Hepatic stellate cell (primary cell): ENCODE measurements at regions not wholly inside any gene's neighbourhood (a gene's known extent, or its start where the extent isn't known, plus 50 kb on each side); places are given as distances from the start of the nearest gene placed in this dataset.
A peak's percentile ranks its signal among the peaks of the same experiment; 100 is the strongest.
"Not testable (repeated sequence)": the region's sequence is repeated elsewhere in the genome, so short reads cannot be mapped to it uniquely, and the experiment has no call there.

ENCODE experiments used
- DNase-seq: peaks from one replicate; pipeline ENCODE4 v3.0.0; 2011; ENCODE audit warnings: low spot score

- no peak for DNase-seq
These were observed 87.1 kb upstream of the ZNF281 start for GRCh38 chr1:200496937-200497336.

GRCh38 chr1:200495901-200496300, 86.1 kb upstream of the ZNF281 start:
- no peak for DNase-seq

- no peak for DNase-seq
These were observed 83.5 kb upstream of the ZNF281 start for GRCh38 chr1:200493344-200493743.

DNA sequence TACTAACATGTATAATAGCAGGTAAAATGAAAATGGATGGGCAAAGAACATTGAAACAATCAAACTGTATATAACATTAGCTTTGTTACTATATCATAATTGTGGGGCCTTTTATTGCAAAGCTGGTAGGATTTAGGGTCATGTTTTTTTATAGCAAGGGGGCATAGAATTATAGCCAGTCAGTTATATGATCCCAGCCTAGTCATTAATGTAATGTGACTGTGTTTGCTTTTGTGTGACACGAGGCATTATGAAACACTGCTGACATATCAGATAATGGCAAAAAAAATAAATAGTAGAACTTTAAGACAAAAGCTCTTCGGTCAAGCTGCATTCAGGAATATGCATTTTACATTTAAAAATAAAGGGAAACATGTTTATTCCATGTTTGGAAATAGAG, 81.3 kb upstream of the ZNF281 start:
- DNase-seq: no peak

DNA sequence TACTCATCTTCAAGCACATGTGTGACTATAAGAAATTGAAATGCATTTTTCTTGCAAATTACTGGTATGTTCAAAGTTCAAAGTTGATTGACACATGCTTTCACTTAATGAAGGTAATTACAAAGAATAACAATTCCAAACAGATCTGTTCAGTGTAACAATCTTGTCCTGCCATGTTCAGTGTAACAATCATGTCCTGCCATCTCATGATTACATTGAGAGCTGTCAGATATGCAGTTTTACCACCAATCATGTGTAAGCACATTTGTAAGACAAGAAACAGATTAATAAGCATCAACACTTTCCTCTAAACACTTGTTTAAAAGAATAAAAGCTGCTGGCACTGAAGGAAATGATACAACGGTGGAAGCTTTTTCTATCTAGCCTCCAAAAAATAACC, 80.3 kb upstream of the ZNF281 start:
- DNase-seq: no peak

DNA sequence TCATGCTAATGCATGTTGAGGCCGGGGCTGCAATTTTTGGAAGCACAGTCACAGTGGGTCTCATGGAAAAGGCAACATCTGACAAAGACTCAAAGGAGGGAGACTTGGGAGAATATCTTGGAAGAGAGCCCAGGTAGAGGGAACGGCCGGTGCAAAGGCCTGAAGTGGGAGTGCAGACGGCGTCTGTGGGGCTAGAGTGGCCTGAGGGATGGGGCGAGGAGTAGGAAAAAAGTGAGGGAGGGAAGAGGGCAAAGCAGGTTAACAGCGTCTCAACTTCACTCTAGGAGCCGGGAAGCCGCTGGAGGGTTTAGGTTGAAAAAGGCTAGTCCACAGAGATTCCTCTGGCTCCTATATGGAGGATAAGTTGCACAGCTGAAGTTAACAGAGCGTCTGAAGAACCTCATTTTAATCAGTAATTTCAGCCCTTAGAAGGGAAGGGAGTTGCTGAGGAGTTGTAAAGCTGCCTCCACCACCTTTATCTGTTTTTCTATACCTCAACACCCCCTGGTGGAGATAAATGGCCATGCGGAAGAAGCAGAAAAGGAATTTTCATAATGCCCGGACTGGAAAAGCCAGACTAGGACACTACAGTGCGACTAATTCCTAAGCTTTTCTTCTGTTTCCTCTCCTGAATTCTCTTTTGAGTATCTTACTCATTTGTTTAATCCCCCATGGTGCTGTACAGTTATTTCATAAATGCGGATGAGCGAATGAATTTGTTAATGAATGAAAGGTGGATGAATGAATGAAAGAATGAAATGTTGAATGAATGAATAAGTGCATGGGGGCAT, 78.7 kb upstream of the ZNF281 start:
- peak; percentile 54 for DNase-seq

GRCh38 chr1:200487650-200488049, 77.8 kb upstream of the ZNF281 start:
- no peak for DNase-seq

DNA sequence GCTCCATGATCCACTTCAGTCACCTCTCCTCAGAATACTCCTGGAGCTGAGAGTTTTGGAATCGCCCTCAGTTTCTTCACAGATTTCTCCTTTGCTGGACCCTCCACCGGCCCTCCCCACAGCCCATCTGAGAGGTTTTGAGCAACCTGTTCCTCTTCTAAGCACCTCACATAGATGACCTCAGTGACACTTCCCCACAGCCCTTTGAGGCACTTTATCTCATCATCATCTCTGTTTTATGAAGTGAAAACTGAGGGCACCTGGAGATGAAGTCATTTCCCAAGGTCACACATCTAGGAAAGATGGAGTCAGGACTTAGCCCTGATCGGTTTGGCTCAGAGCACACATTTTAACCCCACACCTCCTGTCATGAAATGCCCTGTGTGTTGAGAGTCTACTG, 76.8 kb upstream of the ZNF281 start:
- DNase-seq: no peak

DNA sequence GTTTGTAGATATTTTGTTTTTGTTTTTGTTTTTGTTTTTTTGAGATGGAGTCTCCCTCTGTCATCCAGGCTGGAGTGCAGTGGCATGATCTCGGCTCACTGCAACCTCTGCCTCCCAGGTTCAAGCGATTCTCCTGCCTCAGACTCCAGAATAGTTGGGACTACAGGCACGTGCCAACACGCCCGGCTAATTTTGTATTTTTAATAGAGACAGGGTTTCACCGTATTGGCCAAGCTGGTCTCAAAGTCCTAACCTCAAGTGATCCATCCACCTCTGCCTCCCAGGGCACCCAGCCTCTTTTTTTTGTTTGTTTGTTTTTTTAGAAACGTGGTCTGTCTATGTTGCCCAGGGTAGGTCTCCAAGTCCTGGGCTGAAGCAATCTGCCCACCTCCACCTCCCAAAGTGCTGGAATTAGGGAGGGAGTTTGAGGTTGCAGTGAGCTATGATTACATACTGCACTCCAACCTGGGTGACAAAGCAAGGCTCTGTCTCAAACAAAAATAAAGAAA, 74.7 kb upstream of the ZNF281 start:
- not testable (repeated sequence) for DNase-seq

DNA sequence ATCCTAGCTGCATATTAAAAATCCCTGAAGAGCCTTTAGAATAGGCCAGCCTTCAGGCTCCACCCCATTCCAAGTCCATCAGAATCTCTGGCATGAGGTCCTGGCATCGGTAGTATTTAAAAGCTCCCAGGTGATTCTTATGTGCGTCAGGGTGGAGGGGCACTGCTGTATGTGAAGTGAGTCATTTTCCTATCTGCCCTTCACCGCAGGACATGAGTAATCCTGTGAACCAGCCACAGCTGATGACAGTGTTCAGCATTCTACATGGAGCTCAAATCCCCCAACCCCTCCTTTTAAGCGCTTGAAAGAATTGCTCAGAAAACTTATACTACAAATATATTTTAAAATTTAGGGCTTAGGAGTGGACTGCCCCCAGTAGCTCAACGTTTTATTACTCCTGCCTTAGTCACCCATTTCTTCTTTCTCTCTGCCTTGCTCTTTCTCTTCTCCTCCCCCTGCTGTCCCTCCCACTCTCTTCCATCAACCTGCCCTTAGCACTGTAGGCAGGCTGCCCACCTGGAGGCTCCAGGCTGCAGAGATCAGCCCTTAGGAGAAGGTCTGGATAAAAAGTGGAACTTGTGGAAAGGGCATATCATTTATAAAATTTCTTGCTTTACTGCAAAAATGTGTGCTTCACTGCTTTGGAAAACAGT, 73.8 kb upstream of the ZNF281 start:
- peak; percentile 92 for DNase-seq

DNA sequence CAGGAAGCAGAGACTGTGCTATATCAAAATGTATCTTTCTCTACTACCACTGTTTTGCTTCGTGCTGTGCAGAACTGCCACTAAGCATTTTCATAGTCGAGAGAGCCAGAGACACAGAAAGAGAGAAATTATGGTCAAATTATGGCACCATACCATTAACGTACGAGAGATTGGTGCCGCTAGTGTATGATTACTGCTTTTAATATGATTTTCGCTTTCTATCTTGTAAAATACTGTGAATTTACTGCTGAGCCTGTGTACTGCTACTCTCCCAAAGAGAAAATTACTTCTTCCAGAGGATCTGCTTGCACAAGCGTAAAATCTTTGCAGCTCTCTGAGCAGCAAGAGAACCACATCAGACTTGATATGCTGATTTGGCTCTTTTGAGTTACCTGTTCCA, 71.1 kb upstream of the ZNF281 start:
- DNase-seq: no peak

DNA sequence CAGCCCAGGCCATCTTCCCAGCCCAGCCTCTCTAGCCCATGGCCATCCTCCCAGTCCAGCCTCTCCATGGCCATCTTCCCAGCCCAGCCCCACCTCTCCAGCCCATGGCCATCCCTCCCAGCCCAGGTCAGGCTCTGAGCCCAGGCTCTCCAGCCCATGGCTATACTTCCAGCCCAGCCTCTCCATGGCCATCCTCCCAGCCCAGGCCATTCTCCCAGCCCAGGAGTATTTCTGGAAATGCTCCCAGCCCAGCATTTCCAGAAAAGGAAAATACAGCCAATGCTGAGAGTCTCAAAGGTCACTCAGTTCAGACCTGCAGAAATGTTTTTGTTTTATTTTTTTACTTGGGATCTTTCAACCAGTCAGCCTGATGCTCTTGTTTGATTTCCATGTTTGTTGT, 70.0 kb upstream of the ZNF281 start:
- no peak for DNase-seq

GRCh38 chr1:200478945-200479558, 69.2 kb upstream of the ZNF281 start:
- no peak for DNase-seq

GRCh38 chr1:200478239-200478623, 68.4 kb upstream of the ZNF281 start:
- no peak for DNase-seq

DNA sequence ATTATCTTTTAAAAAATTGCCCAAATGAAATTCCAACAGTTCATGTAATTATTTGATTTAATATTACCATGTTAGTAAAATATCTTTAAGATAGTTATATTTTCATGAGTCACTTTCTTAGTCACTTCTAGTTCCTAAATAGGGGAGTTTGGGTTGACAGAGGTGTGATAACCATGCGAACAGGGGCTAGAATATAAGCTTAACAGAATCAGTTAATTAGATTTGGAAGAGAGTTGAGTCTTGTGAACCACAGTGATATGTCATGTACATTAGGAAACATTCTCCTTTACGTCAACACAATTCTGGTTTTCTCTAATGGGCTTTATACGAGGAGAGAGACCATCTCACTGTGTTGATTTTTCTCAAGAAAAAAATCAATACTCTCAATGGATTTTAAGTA, 64.8 kb upstream of the ZNF281 start:
- no peak for DNase-seq

DNA sequence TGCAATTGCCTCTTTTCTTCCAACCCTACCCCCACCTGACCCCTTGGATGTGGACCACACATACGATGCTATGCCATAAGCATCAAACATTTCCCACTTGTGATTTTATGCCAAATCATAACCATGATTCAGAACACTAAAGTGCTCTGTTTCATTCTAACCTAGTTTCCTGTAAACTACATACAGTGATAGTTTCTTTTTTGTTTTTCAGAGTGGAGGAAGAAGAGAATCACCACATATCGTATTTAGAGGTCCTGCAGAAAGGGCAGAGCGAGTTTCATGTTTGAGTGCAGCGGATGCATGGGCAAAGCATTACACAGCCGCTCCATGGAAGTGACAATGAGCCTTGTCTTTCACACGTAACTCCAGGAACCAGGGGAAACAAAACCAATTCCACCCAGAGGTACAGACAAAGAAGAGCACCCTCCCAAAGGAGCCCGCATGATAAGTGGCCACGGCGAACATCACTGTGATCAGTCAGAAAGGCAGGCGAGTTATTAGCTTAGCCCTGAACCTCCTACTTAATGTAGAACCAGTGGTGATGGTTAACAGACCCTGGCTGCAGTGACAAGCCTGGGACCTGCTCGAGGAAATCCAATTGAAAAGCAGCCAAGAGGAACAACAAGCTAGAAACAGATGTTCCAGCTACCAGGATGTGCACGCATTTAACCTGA, 64.0 kb upstream of the ZNF281 start:
- DNase-seq: peak; percentile 38

- DNase-seq: no peak
These were observed 61.9 kb upstream of the ZNF281 start for GRCh38 chr1:200471739-200472138.

DNA sequence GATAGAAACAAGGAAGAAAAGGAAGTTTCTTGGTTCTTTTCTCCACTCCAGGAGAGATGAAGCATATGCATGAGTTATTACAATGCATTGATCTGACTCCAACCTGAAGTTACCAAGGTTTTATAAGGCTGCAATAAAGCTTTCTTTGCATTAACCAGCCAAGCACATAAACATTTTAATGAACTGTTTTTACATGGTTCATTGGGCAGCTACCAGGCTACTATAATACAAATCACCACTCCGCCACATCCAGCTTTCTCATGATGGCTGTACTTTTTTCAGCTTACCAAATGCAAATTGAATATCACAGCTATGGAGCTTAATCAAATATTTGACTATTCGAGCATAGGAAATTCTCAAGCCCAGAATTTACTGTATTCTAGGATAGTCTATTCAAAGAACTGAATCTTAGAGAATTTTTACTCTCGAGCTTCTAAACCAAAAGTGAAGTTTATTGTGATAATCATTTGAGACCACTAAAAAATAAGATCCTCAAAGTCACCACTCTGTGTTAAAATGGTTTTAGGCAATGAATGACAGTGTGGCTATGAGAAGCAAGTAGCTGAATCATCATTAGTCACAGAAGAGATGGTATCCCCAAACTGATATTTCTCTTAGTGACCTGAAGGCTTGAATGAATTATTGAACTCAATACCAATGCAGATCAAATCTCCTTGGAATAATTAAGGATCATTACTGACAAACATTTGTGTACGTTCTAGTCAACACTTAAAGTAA, 58.6 kb upstream of the ZNF281 start:
- DNase-seq: no peak

GRCh38 chr1:200464784-200465400, 55.1 kb upstream of the ZNF281 start:
- no peak for DNase-seq
